Osteocyte (in vitro differentiated cells): ENCODE measurements at regions not wholly inside any gene's neighbourhood (a gene's known extent, or its start where the extent isn't known, plus 50 kb on each side); places are given as distances from the start of the nearest gene placed in this dataset.

Source experiments
- DNase-seq: peaks from one replicate; pipeline ENCODE4 v3.0.0; 2021; ENCODE audit warnings: mixed read lengths; ENCODE audit not compliant: unreplicated experiment; ENCODE audit errors: extremely low spot score
- H3K27ac Mint-ChIP-seq: one replicate; pipeline ENCODE4 v1.8.0; 2021; ENCODE audit warnings: mild to moderate bottlenecking, mixed read lengths; ENCODE audit not compliant: unreplicated experiment
- H3K27me3 Mint-ChIP-seq: one replicate; pipeline ENCODE4 v1.8.0; 2021; ENCODE audit warnings: mixed read lengths; ENCODE audit not compliant: unreplicated experiment
- H3K36me3 Mint-ChIP-seq: one replicate; pipeline ENCODE4 v1.8.0; 2021; ENCODE audit warnings: mixed read lengths; ENCODE audit not compliant: unreplicated experiment
- H3K4me1 Mint-ChIP-seq: one replicate; pipeline ENCODE4 v1.8.0; 2021; ENCODE audit warnings: mixed read lengths; ENCODE audit not compliant: unreplicated experiment
- H3K4me3 Mint-ChIP-seq: one replicate; pipeline ENCODE4 v1.8.0; 2021; ENCODE audit warnings: mild to moderate bottlenecking, moderate library complexity, mixed read lengths; ENCODE audit not compliant: unreplicated experiment
- H3K9me3 Mint-ChIP-seq: one replicate; pipeline ENCODE4 v1.8.0; 2021; ENCODE audit warnings: mixed read lengths; ENCODE audit not compliant: unreplicated experiment
- TF ChIP-seq, protein P1 (sequence below): fragments of 200-600 bp; sonication (generic); IDR thresholded peaks from 2 replicates; pipeline ENCODE4 v1.5.0; 2021; ENCODE audit warnings: antibody characterized with exemption, mild to moderate bottlenecking, moderate library complexity

GRCh38 chr5:155759252-155759651 lies 567.7 kb upstream of the SGCD start:
- no peak overlapping the region for H3K27ac Mint-ChIP-seq
- no peaks in the 10 kb centered on the region for H3K27me3 Mint-ChIP-seq
- no peaks in the 10 kb centered on the region for H3K4me1 Mint-ChIP-seq
- TF ChIP-seq, protein P1, sequence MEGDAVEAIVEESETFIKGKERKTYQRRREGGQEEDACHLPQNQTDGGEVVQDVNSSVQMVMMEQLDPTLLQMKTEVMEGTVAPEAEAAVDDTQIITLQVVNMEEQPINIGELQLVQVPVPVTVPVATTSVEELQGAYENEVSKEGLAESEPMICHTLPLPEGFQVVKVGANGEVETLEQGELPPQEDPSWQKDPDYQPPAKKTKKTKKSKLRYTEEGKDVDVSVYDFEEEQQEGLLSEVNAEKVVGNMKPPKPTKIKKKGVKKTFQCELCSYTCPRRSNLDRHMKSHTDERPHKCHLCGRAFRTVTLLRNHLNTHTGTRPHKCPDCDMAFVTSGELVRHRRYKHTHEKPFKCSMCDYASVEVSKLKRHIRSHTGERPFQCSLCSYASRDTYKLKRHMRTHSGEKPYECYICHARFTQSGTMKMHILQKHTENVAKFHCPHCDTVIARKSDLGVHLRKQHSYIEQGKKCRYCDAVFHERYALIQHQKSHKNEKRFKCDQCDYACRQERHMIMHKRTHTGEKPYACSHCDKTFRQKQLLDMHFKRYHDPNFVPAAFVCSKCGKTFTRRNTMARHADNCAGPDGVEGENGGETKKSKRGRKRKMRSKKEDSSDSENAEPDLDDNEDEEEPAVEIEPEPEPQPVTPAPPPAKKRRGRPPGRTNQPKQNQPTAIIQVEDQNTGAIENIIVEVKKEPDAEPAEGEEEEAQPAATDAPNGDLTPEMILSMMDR, result no peak
- H3K36me3 Mint-ChIP-seq, result no peaks in the 10 kb centered on the region
- DNase-seq, result no peak
- H3K4me3 Mint-ChIP-seq, result no peak overlapping the region
- peaks cover 26% of the 10 kb centered on the region for H3K9me3 Mint-ChIP-seq

DNA sequence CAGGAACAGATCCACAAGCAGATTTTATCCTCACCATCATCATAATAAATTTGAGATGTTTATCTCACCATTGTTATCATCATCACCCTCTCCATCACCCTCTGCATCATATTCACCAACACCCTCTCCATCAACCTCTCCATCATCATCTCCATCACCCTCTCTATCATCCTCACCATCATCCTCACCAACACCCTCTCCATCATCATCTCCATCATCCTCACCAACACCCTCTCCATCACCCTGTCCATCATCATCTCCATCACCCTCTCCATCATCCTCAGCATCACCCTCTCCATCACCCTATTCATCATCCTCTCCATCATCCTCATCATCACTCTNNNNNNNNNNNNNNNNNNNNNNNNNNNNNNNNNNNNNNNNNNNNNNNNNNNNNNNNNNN lies 567.0 kb upstream of the SGCD start:
- Mint-ChIP-seq H3K4me3 (no peak overlapping the region), H3K9me3 (peaks cover 26% of the 10 kb centered on the region), H3K4me1 (no peaks in the 10 kb centered on the region), H3K36me3 (no peaks in the 10 kb centered on the region), H3K27ac (no peak overlapping the region), H3K27me3 (no peaks in the 10 kb centered on the region)
- DNase-seq, result no peak
- TF ChIP-seq, protein P1, result no peak

- Mint-ChIP-seq H3K9me3 (peaks cover 23% of the 10 kb centered on the region), H3K4me3 (no peak overlapping the region), H3K36me3 (no peaks in the 10 kb centered on the region), H3K27ac (no peak overlapping the region), H3K4me1 (no peaks in the 10 kb centered on the region), H3K27me3 (no peaks in the 10 kb centered on the region)
- DNase-seq, result no peak
- TF ChIP-seq, protein P1, result no peak
Measured at GRCh38 chr5:155761502-155761901, 565.5 kb upstream of the SGCD start.

DNA sequence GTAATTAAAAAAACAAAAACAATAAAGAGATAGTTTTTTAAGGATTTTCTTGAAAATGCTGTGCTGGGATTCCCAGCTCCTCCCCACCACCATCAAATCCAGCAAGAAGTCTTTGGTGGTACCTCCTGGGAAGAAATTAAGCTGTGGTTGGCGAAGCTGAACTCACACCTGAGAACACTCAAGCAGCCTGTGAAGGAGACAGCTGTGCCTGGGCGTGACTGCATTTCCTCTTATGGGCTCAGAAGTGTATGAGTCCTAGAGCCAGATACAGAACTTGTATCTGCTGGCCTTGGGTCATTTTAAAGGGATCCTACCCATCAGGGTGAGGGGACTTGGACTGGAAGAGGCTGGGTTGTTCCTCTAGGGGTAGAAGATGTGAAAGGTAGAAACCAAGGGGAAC lies 561.2 kb upstream of the SGCD start:
- H3K36me3 Mint-ChIP-seq, result no peaks in the 10 kb centered on the region
- H3K9me3 Mint-ChIP-seq, result peaks cover 23% of the 10 kb centered on the region
- no peaks in the 10 kb centered on the region for H3K27me3 Mint-ChIP-seq
- no peaks in the 10 kb centered on the region for H3K4me1 Mint-ChIP-seq
- TF ChIP-seq, protein P1, result no peak
- H3K27ac Mint-ChIP-seq, result no peak overlapping the region
- DNase-seq, result no peak
- no peak overlapping the region for H3K4me3 Mint-ChIP-seq

DNA sequence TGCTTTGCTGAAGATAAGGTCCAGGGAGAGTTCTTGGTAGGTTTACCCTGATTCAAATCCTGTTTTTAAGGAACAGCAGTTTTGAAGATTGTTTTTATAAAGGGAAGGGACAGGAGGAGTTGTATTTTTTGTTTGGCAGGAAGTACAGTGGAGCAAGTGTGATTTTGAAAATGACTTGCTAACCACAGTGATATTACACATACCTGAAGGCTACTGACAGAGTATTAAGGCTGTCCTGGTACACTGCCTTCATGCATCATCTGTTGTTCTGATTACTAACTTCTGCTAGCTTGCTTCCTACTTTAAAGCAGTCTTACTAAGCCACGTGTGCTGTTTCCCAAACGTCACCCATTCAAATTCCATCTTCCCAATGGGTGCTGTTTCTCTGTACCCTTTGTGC lies 559.5 kb upstream of the SGCD start:
- no peak overlapping the region for H3K27ac Mint-ChIP-seq
- H3K9me3 Mint-ChIP-seq, result peaks cover 13% of the 10 kb centered on the region
- TF ChIP-seq, protein P1, result no peak
- no peak for DNase-seq
- H3K4me1 Mint-ChIP-seq, result no peaks in the 10 kb centered on the region
- H3K4me3 Mint-ChIP-seq, result no peak overlapping the region
- no peaks in the 10 kb centered on the region for H3K36me3 Mint-ChIP-seq
- no peaks in the 10 kb centered on the region for H3K27me3 Mint-ChIP-seq
